ENCODE measurements at regions not wholly inside any gene's neighbourhood (a gene's known extent, or its start where the extent isn't known, plus 50 kb on each side); places are given as distances from the start of the nearest gene placed in this dataset.

GRCh38 chr6:21885111-21885510 is 291.6 kb downstream of the SOX4 start:
- no peak for TF ChIP-seq YY1 (IDR thresholded peaks at IDR 0.05; ENCODE audit: low read depth)
- no peak for TF ChIP-seq NFIC (IDR thresholded peaks at IDR 0.05)
- no peak for TF ChIP-seq EP300 (IDR thresholded peaks at IDR 0.05; ENCODE audit: borderline replicate concordance)
- TF ChIP-seq TCF12 (IDR thresholded peaks at IDR 0.05; ENCODE audit: low read depth): no peak
- no peak for TF ChIP-seq RAD21 (IDR thresholded peaks at IDR 0.05; ENCODE audit: low read depth)
- no peak for TF ChIP-seq ZBTB7A (IDR thresholded peaks at IDR 0.05; ENCODE audit: low read depth)
- TF ChIP-seq TAF1 (IDR thresholded peaks at IDR 0.05; ENCODE audit: low read depth): no peak
- no peak for TF ChIP-seq CREB1 (IDR thresholded peaks at IDR 0.05; ENCODE audit: low read depth)
- no peak for TF ChIP-seq MAX (IDR thresholded peaks at IDR 0.05)
- no peak for TF ChIP-seq CEBPB (IDR thresholded peaks at IDR 0.05)
- TF ChIP-seq FOXM1 (IDR thresholded peaks at IDR 0.05; ENCODE audit: borderline replicate concordance, low read depth): no peak
- TF ChIP-seq, protein P1, sequence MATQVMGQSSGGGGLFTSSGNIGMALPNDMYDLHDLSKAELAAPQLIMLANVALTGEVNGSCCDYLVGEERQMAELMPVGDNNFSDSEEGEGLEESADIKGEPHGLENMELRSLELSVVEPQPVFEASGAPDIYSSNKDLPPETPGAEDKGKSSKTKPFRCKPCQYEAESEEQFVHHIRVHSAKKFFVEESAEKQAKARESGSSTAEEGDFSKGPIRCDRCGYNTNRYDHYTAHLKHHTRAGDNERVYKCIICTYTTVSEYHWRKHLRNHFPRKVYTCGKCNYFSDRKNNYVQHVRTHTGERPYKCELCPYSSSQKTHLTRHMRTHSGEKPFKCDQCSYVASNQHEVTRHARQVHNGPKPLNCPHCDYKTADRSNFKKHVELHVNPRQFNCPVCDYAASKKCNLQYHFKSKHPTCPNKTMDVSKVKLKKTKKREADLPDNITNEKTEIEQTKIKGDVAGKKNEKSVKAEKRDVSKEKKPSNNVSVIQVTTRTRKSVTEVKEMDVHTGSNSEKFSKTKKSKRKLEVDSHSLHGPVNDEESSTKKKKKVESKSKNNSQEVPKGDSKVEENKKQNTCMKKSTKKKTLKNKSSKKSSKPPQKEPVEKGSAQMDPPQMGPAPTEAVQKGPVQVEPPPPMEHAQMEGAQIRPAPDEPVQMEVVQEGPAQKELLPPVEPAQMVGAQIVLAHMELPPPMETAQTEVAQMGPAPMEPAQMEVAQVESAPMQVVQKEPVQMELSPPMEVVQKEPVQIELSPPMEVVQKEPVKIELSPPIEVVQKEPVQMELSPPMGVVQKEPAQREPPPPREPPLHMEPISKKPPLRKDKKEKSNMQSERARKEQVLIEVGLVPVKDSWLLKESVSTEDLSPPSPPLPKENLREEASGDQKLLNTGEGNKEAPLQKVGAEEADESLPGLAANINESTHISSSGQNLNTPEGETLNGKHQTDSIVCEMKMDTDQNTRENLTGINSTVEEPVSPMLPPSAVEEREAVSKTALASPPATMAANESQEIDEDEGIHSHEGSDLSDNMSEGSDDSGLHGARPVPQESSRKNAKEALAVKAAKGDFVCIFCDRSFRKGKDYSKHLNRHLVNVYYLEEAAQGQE (IDR thresholded peaks at IDR 0.05; ENCODE audit: low read depth): no peak
- TF ChIP-seq, protein P2, sequence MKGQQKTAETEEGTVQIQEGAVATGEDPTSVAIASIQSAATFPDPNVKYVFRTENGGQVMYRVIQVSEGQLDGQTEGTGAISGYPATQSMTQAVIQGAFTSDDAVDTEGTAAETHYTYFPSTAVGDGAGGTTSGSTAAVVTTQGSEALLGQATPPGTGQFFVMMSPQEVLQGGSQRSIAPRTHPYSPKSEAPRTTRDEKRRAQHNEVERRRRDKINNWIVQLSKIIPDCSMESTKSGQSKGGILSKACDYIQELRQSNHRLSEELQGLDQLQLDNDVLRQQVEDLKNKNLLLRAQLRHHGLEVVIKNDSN (IDR thresholded peaks at IDR 0.05): no peak
- no peak for TF ChIP-seq EGR1 (IDR thresholded peaks at IDR 0.05)
